ENCODE measurements at regions not wholly inside any gene's neighbourhood (a gene's known extent, or its start where the extent isn't known, plus 50 kb on each side); places are given as distances from the start of the nearest gene placed in this dataset.

- DNase-seq (ENCODE audit: extremely low spot score) = no peak
- Histone ChIP-seq H3K36me3 (ENCODE audit: insufficient read depth) (no peaks in the 10 kb centered on the region), H3K27ac (ENCODE audit: low read depth) (no peak overlapping the region), H3K4me3 (ENCODE audit: low read depth, low read length) (no peak overlapping the region), H3K4me1 (ENCODE audit: insufficient read depth) (no peaks in the 10 kb centered on the region)
- WGBS = 89% methylated on average over 28 of the region's 28 CpGs
Observed at GRCh38 chr7:80259-81067, 111.9 kb upstream of the FAM20C start.

- no peaks in the 10 kb centered on the region for H3K4me1 ChIP-seq (ENCODE audit: insufficient read depth)
- no peak for DNase-seq (ENCODE audit: extremely low spot score)
- no peak overlapping the region for H3K4me3 ChIP-seq (ENCODE audit: low read depth, low read length)
- no peak overlapping the region for H3K27ac ChIP-seq (ENCODE audit: low read depth)
- 86% methylated on average over 23 of the region's 23 CpGs for WGBS
- no peaks in the 10 kb centered on the region for H3K36me3 ChIP-seq (ENCODE audit: insufficient read depth)
Observed at GRCh38 chr7:81068-81925, 111.1 kb upstream of the FAM20C start.

GRCh38 chr7:81926-82756 is 110.2 kb upstream of the FAM20C start:
- Histone ChIP-seq H3K36me3 (ENCODE audit: insufficient read depth) (no peaks in the 10 kb centered on the region), H3K4me1 (ENCODE audit: insufficient read depth) (no peaks in the 10 kb centered on the region), H3K27ac (ENCODE audit: low read depth) (no peak overlapping the region), H3K4me3 (ENCODE audit: low read depth, low read length) (no peak overlapping the region)
- WGBS = 80% methylated on average over 39 of the region's 39 CpGs
- no peak for DNase-seq (ENCODE audit: extremely low spot score)

- H3K4me3 ChIP-seq (ENCODE audit: low read depth, low read length) = no peak overlapping the region
- DNase-seq (ENCODE audit: extremely low spot score) = no peak
- H3K4me1 ChIP-seq (ENCODE audit: insufficient read depth) = no peaks in the 10 kb centered on the region
- H3K27ac ChIP-seq (ENCODE audit: low read depth) = no peak overlapping the region
- H3K36me3 ChIP-seq (ENCODE audit: insufficient read depth) = no peaks in the 10 kb centered on the region
- 86% methylated on average over 11 of the region's 11 CpGs for WGBS
Observed at GRCh38 chr7:82757-83155, 109.6 kb upstream of the FAM20C start.

GRCh38 chr7:83441-83840 is 108.9 kb upstream of the FAM20C start:
- Histone ChIP-seq H3K27ac (ENCODE audit: low read depth) (no peak overlapping the region), H3K4me1 (ENCODE audit: insufficient read depth) (no peaks in the 10 kb centered on the region), H3K4me3 (ENCODE audit: low read depth, low read length) (no peak overlapping the region), H3K36me3 (ENCODE audit: insufficient read depth) (no peaks in the 10 kb centered on the region)
- WGBS = 85% methylated on average over 12 of the region's 12 CpGs
- DNase-seq (ENCODE audit: extremely low spot score) = no peak

- Histone ChIP-seq H3K36me3 (ENCODE audit: insufficient read depth) (no peaks in the 10 kb centered on the region), H3K27ac (ENCODE audit: low read depth) (no peak overlapping the region), H3K4me3 (ENCODE audit: low read depth, low read length) (no peak overlapping the region), H3K4me1 (ENCODE audit: insufficient read depth) (no peaks in the 10 kb centered on the region)
- no peak for DNase-seq (ENCODE audit: extremely low spot score)
- 94% methylated on average over 25 of the region's 25 CpGs for WGBS
Observed at GRCh38 chr7:83861-84632, 108.3 kb upstream of the FAM20C start.

GRCh38 chr7:84633-85020 is 107.7 kb upstream of the FAM20C start:
- DNase-seq (ENCODE audit: extremely low spot score) = no peak
- Histone ChIP-seq H3K4me3 (ENCODE audit: low read depth, low read length) (no peak overlapping the region), H3K36me3 (ENCODE audit: insufficient read depth) (no peaks in the 10 kb centered on the region), H3K27ac (ENCODE audit: low read depth) (no peak overlapping the region), H3K4me1 (ENCODE audit: insufficient read depth) (no peaks in the 10 kb centered on the region)
- WGBS = 95% methylated on average over 11 of the region's 11 CpGs

- Histone ChIP-seq H3K4me3 (ENCODE audit: low read depth, low read length) (no peak overlapping the region), H3K4me1 (ENCODE audit: insufficient read depth) (no peaks in the 10 kb centered on the region), H3K27ac (ENCODE audit: low read depth) (no peak overlapping the region), H3K36me3 (ENCODE audit: insufficient read depth) (no peaks in the 10 kb centered on the region)
- 63% methylated on average over 19 of the region's 19 CpGs for WGBS
- no peak for DNase-seq (ENCODE audit: extremely low spot score)
Observed at GRCh38 chr7:85074-85882, 107.1 kb upstream of the FAM20C start.

GRCh38 chr7:85883-86515 is 106.4 kb upstream of the FAM20C start:
- Histone ChIP-seq H3K36me3 (ENCODE audit: insufficient read depth) (no peaks in the 10 kb centered on the region), H3K4me1 (ENCODE audit: insufficient read depth) (no peaks in the 10 kb centered on the region), H3K4me3 (ENCODE audit: low read depth, low read length) (no peak overlapping the region), H3K27ac (ENCODE audit: low read depth) (no peak overlapping the region)
- 92% methylated on average over 11 of the region's 11 CpGs for WGBS
- no peak for DNase-seq (ENCODE audit: extremely low spot score)

- H3K4me3 ChIP-seq (ENCODE audit: low read depth, low read length) = no peak overlapping the region
- DNase-seq (ENCODE audit: extremely low spot score) = no peak
- no peak overlapping the region for H3K27ac ChIP-seq (ENCODE audit: low read depth)
- H3K4me1 ChIP-seq (ENCODE audit: insufficient read depth) = no peaks in the 10 kb centered on the region
- WGBS = 87% methylated on average over 7 of the region's 7 CpGs
- H3K36me3 ChIP-seq (ENCODE audit: insufficient read depth) = no peaks in the 10 kb centered on the region
Observed at GRCh38 chr7:86629-87028, 105.7 kb upstream of the FAM20C start.

- WGBS = 87% methylated on average over 5 of the region's 5 CpGs
- DNase-seq (ENCODE audit: extremely low spot score) = no peak
- H3K36me3 ChIP-seq (ENCODE audit: insufficient read depth) = no peaks in the 10 kb centered on the region
- no peak overlapping the region for H3K27ac ChIP-seq (ENCODE audit: low read depth)
- no peak overlapping the region for H3K4me3 ChIP-seq (ENCODE audit: low read depth, low read length)
- H3K4me1 ChIP-seq (ENCODE audit: insufficient read depth) = no peaks in the 10 kb centered on the region
Observed at GRCh38 chr7:87047-87446, 105.3 kb upstream of the FAM20C start.

GRCh38 chr7:87671-88070 is 104.7 kb upstream of the FAM20C start:
- Histone ChIP-seq H3K4me3 (ENCODE audit: low read depth, low read length) (no peak overlapping the region), H3K27ac (ENCODE audit: low read depth) (no peak overlapping the region), H3K4me1 (ENCODE audit: insufficient read depth) (no peaks in the 10 kb centered on the region), H3K36me3 (ENCODE audit: insufficient read depth) (no peaks in the 10 kb centered on the region)
- no peak for DNase-seq (ENCODE audit: extremely low spot score)
- WGBS = 95% methylated on average over 8 of the region's 8 CpGs

Measured in urinary bladder (tissue), 3 donors.